GM19455 (cell line): ENCODE measurements at regions not wholly inside any gene's neighbourhood (a gene's known extent, or its start where the extent isn't known, plus 50 kb on each side); places are given as distances from the start of the nearest gene placed in this dataset.

Source experiments
- ATAC-seq: cut with Tn5 transposase; IDR thresholded peaks from one replicate; pipeline ENCODE4 v1.9.1; 2021; ENCODE audit not compliant: unreplicated experiment

- ATAC-seq = no peak
Measured at GRCh38 chr6:40196135-40196518, 261.9 kb upstream of the MOCS1 start.

GRCh38 chr6:40195428-40196134, 261.3 kb upstream of the MOCS1 start:
- no peak for ATAC-seq

- no peak for ATAC-seq
Measured at GRCh38 chr6:40194447-40195170, 260.3 kb upstream of the MOCS1 start.

- ATAC-seq = no peak
Measured at GRCh38 chr6:40192516-40192915, 258.3 kb upstream of the MOCS1 start.

- no peak for ATAC-seq
Measured at GRCh38 chr6:40188931-40189330, 254.7 kb upstream of the MOCS1 start.

- ATAC-seq = no peak
Measured at GRCh38 chr6:40187535-40188144, 253.4 kb upstream of the MOCS1 start.

- no peak for ATAC-seq
Measured at GRCh38 chr6:40185486-40185885, 251.2 kb upstream of the MOCS1 start.

- ATAC-seq = no peak
Measured at GRCh38 chr6:40183902-40184301, 249.6 kb upstream of the MOCS1 start.

GRCh38 chr6:40181367-40181766, 247.1 kb upstream of the MOCS1 start:
- no peak for ATAC-seq

GRCh38 chr6:40180271-40180670, 246.0 kb upstream of the MOCS1 start:
- ATAC-seq = no peak

GRCh38 chr6:40179496-40179895, 245.2 kb upstream of the MOCS1 start:
- no peak for ATAC-seq

GRCh38 chr6:40177598-40177997, 243.3 kb upstream of the MOCS1 start:
- ATAC-seq = no peak

GRCh38 chr6:40176152-40176551, 241.9 kb upstream of the MOCS1 start:
- ATAC-seq = no peak

- no peak for ATAC-seq
Measured at GRCh38 chr6:40172272-40172671, 238.0 kb upstream of the MOCS1 start.

- no peak for ATAC-seq
Measured at GRCh38 chr6:40171343-40171742, 237.1 kb upstream of the MOCS1 start.

GRCh38 chr6:40170856-40171255, 236.6 kb upstream of the MOCS1 start:
- no peak for ATAC-seq

GRCh38 chr6:40169878-40170277, 235.6 kb upstream of the MOCS1 start:
- ATAC-seq = no peak

- no peak for ATAC-seq
Measured at GRCh38 chr6:40166963-40167362, 232.7 kb upstream of the MOCS1 start.

- ATAC-seq = no peak
Measured at GRCh38 chr6:40165036-40165709, 230.9 kb upstream of the MOCS1 start.

GRCh38 chr6:40164345-40164755, 230.1 kb upstream of the MOCS1 start:
- ATAC-seq = no peak

- ATAC-seq = no peak
Measured at GRCh38 chr6:40163924-40164323, 229.7 kb upstream of the MOCS1 start.

GRCh38 chr6:40162074-40162473, 227.8 kb upstream of the MOCS1 start:
- no peak for ATAC-seq
